HEK293T (cell line): ENCODE measurements at regions not wholly inside any gene's neighbourhood (a gene's known extent, or its start where the extent isn't known, plus 50 kb on each side); places are given as distances from the start of the nearest gene placed in this dataset.

Experiments
- CTCF ChIA-PET: fragments of 350-600 bp; formaldehyde crosslinking; extraction: SDS; loops from one replicate; lab custom pipeline; 2021; ENCODE audit warnings: antibody characterized with exemption, inconsistent platforms; lab: Yijun Ruan, JAX
- POLR2A ChIA-PET: fragments of 350-600 bp; formaldehyde crosslinking; extraction: SDS; loops from one replicate; lab custom pipeline; 2020; ENCODE audit warnings: antibody characterized with exemption, inconsistent platforms; lab: Yijun Ruan, JAX
- DNase-seq: peaks from one replicate; pipeline ENCODE4 v3.0.0; 2012; ENCODE audit warnings: mixed read lengths; ENCODE audit errors: extremely low spot score
- ARNT ChIP-seq: fragments of 450-650 bp; IDR thresholded peaks from 2 replicates; pipeline ENCODE4 v1.6.1; 2017; ENCODE audit warnings: mild to moderate bottlenecking
- BHLHE40 ChIP-seq: fragments of 450-650 bp; IDR thresholded peaks from 2 replicates; pipeline ENCODE4 v1.6.1; 2016; ENCODE audit warnings: mild to moderate bottlenecking, moderate library complexity, borderline replicate concordance
- CTBP1 ChIP-seq: fragments of 450-650 bp; IDR thresholded peaks from 2 replicates; pipeline ENCODE4 v1.6.1; 2016; ENCODE audit warnings: borderline replicate concordance
- ELF4 ChIP-seq: fragments of 450-650 bp; IDR thresholded peaks from 2 replicates; pipeline ENCODE4 v1.6.1; 2017; ENCODE audit warnings: antibody characterized with exemption
- FOXA1 ChIP-seq: fragments of 450-650 bp; IDR thresholded peaks from 2 replicates; pipeline ENCODE4 v1.6.1; 2016; ENCODE audit warnings: mild to moderate bottlenecking
- FOXK2 ChIP-seq: fragments of 450-650 bp; IDR thresholded peaks from 2 replicates; pipeline ENCODE4 v1.6.1; 2016; ENCODE audit warnings: mild to moderate bottlenecking
- FOXM1 ChIP-seq: fragments of 450-650 bp; IDR thresholded peaks from 2 replicates; pipeline ENCODE4 v1.6.1; 2017; ENCODE audit warnings: mild to moderate bottlenecking, borderline replicate concordance
- HDGF ChIP-seq: fragments of 450-650 bp; IDR thresholded peaks from 2 replicates; pipeline ENCODE4 v1.6.1; 2017; ENCODE audit warnings: antibody characterized with exemption, borderline replicate concordance
- L3MBTL2 ChIP-seq: fragments of 450-650 bp; conservative IDR thresholded peaks from 2 replicates; pipeline ENCODE4 v1.6.1; 2016; ENCODE audit warnings: mild to moderate bottlenecking
- LEF1 ChIP-seq: fragments of 450-650 bp; IDR thresholded peaks from 2 replicates; pipeline ENCODE4 v1.6.1; 2017; ENCODE audit warnings: mild to moderate bottlenecking, borderline replicate concordance
- NFRKB ChIP-seq: fragments of 450-650 bp; IDR thresholded peaks from 2 replicates; pipeline ENCODE4 v1.6.1; 2016; ENCODE audit warnings: mild to moderate bottlenecking, moderate library complexity
- SP1 ChIP-seq: fragments of 450-650 bp; IDR thresholded peaks from 2 replicates; pipeline ENCODE4 v1.6.1; 2017
- SUZ12 ChIP-seq: fragments of 450-650 bp; IDR thresholded peaks from 2 replicates; pipeline ENCODE4 v1.6.1; 2016; ENCODE audit warnings: mild to moderate bottlenecking
- TARDBP ChIP-seq: fragments of 450-650 bp; IDR thresholded peaks from 2 replicates; pipeline ENCODE4 v1.6.1; 2016
- ZNF384 ChIP-seq: fragments of 450-650 bp; IDR thresholded peaks from 2 replicates; pipeline ENCODE4 v1.6.1; 2016
- TF ChIP-seq, protein P1 (sequence below): fragments of 450-650 bp; IDR thresholded peaks from 2 replicates; pipeline ENCODE4 v1.6.1; 2016

DNA sequence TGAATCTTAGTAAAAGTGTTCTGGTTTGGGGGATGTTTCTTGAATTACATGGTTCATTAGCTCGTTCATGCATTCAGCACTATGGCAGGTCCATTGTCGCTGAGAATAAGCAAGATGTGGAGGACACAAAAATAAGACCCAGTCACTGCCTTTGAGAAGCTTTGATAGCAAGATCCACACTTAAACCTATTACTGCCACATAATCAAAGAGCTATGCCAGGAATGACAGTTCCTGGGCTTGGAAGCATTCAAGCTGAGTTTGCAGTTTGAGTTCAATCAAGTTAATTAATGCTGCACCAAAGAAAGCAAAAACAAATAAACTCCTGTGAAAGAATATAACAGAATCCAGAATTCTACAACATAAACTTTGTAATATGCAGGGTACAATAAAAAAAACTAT, 131.8 kb downstream of the MIS18A start:
- ChIA-PET CTCF (no interaction called here), POLR2A (no interaction called here)
- TF ChIP-seq L3MBTL2 (no peak), NFRKB (no peak), LEF1 (no peak), SUZ12 (no peak), FOXK2 (no peak), FOXA1 (no peak), BHLHE40 (no peak)
- TF ChIP-seq, protein P1, sequence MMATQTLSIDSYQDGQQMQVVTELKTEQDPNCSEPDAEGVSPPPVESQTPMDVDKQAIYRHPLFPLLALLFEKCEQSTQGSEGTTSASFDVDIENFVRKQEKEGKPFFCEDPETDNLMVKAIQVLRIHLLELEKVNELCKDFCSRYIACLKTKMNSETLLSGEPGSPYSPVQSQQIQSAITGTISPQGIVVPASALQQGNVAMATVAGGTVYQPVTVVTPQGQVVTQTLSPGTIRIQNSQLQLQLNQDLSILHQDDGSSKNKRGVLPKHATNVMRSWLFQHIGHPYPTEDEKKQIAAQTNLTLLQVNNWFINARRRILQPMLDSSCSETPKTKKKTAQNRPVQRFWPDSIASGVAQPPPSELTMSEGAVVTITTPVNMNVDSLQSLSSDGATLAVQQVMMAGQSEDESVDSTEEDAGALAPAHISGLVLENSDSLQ, result no peak

DNA sequence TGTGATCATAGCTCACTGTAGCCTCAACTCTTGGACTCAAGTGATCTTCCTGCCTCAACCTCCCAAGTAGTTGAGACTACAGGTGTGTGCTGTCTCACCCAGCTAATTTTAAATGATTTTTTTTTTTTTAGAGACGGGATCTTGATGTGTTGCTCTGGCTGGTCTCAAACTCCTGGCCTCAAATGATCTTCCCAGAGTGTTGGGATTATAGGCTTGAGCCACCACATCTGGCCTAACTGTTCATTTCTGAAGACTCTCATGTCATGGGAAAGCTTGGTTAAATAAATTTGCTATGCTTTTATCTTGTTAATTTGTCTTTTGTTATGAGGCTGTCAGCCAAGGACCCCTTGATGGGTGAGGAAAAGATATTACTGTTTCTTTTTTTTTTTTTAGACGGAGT, 134.0 kb downstream of the MIS18A start:
- ChIA-PET CTCF (no interaction called here), POLR2A (no interaction called here)
- no peak for DNase-seq
- TF ChIP-seq TARDBP (no peak), ZNF384 (no peak), ELF4 (no peak), NFRKB (no peak), FOXA1 (no peak), SP1 (no peak), BHLHE40 (no peak), LEF1 (no peak)
- TF ChIP-seq, protein P1, result no peak

More for the DNA sequence above, 131.8 kb downstream of the MIS18A start:
- no peak for DNase-seq

DNA sequence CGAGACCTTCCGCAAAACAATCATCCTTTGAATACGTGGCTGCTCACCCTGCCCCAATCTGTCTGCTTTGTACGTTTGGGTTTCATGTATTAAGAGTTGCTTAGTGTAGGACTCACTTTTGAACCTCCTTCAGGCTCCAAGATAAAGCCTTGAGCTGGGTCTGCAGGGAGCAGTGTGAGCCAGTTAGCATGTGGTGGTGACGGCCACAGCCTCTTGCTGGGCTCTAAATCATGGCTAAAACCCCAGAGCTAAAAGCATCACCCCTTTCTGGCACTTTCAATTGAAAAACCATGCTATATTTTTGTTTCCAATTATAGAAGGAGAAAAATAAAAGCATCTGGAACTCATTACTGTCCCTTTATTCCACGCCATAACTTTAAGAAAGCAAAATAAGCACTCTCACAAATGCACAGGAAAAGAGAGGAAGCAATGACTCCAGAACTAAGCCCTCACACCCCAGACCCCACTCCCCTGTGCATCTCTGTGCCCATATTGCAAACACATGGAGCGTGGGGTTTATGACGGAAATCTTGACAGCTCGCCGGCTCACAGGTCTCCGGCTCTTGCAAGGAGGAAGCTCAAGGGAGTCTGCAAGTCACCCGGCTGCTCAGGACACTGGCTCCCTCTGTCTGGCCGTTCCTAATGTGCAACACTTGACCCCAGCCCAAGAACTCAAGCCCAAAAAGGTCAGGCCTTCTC, 135.5 kb downstream of the MIS18A start:
- TF ChIP-seq HDGF, result no peak
- TF ChIP-seq NFRKB, result no peak
- no peak for TF ChIP-seq SUZ12
- no peak for TF ChIP-seq FOXA1
- no peak for TF ChIP-seq TARDBP
- TF ChIP-seq ZNF384, result no peak
- no peak for TF ChIP-seq LEF1
- no peak for TF ChIP-seq CTBP1
- TF ChIP-seq SP1, result no peak
- TF ChIP-seq FOXM1, result no peak
- no peak for TF ChIP-seq L3MBTL2
- TF ChIP-seq, protein P1, result no peak
- no peak for TF ChIP-seq BHLHE40
- no peak for TF ChIP-seq ARNT
- TF ChIP-seq ELF4, result no peak
- no peak for TF ChIP-seq FOXK2
- POLR2A ChIA-PET, result no interaction called here
- CTCF ChIA-PET, result no interaction called here
- no peak for DNase-seq

DNA sequence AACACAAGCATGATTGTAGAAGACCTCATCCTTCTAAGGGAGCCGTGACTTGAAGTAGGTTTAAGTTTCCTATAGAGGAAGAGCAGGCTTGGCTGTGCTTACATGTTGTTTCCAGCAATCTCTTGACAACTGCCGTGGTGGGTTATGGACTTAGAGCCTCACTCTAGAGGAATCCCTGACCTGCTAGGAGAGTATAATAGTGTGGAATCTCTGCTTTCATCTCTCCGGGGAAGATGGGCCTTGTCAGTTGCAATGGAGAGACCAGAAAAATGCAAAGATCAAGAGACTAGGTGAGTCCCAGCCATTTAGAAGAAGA, 137.6 kb downstream of the MIS18A start:
- CTCF ChIA-PET, result no interaction called here
- no peak for TF ChIP-seq FOXM1
- DNase-seq, result no peak
- POLR2A ChIA-PET, result no interaction called here

DNA sequence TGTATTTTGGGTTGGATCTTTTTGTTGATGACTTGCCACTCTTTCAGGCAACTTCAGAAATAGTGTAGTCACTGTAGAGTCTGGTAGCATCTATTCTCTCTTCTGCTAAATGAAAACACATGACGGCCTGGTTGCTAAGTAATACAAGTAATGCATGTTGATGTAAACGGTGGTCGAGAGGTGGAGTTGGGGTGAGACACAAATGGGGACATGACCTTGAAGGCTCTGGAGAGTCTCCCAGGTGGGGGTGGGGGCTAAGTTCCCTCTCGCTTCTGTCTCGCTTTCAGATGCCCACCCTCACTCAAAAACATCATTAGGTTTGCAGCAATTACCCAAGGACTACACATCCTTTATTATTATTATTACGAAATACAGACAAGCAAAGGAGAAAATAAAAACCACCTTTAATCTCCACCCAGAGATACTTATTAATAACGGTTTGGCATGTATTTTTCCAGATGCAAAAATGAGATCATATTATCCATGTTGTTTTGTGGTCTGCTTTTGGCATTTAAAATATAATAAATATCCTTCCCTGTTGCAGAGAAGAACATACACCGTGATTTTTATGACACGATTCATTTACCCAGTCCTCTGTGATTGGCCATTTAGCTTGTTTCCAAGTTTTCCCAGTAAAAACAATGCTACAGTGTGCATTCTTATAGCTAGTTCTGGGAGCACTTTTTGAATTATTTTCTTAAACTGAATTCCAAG, 138.1 kb downstream of the MIS18A start:
- ChIA-PET CTCF (no interaction called here), POLR2A (no interaction called here)
- DNase-seq, result no peak
- TF ChIP-seq CTBP1 (no peak), ZNF384 (no peak), ARNT (no peak), LEF1 (no peak), L3MBTL2 (no peak), NFRKB (no peak), TARDBP (no peak), FOXK2 (no peak), FOXM1 (no peak), SUZ12 (no peak), SP1 (no peak)
- TF ChIP-seq, protein P1, result no peak

DNA sequence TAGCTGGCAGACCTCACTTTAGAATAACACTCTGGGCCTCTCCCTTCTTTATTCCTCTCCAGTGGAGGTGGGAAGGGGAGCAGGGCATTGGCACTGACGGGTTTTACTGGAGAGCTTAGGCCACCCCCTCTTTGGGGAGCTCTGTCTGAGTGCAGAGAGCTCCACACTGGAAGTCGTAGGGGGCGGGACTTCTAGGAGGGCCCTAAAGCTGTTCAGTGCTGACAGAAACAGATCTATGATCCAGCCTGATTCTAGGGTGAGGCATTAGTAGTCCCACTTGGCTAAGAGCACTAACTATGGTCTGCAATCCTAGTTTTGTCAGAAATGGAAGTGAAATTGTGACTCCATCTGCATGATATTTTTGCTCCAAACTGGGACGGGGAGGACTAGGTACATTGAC, 138.7 kb downstream of the MIS18A start:
- CTCF ChIA-PET, result no interaction called here
- TF ChIP-seq SUZ12, result no peak
- TF ChIP-seq ARNT, result no peak
- TF ChIP-seq NFRKB, result no peak
- TF ChIP-seq SP1, result no peak
- no peak for TF ChIP-seq FOXM1
- TF ChIP-seq CTBP1, result no peak
- TF ChIP-seq HDGF, result no peak
- TF ChIP-seq BHLHE40, result no peak
- no peak for TF ChIP-seq FOXA1
- TF ChIP-seq FOXK2, result no peak
- no peak for TF ChIP-seq L3MBTL2
- TF ChIP-seq, protein P1, result no peak
- no peak for TF ChIP-seq ELF4
- POLR2A ChIA-PET, result no interaction called here
- DNase-seq, result no peak
